Fibroblast of pulmonary artery (primary cell): ENCODE measurements at regions not wholly inside any gene's neighbourhood (a gene's known extent, or its start where the extent isn't known, plus 50 kb on each side); places are given as distances from the start of the nearest gene placed in this dataset.
"Not testable (repeated sequence)": the region's sequence is repeated elsewhere in the genome, so short reads cannot be mapped to it uniquely, and the experiment has no call there.

Source experiments
- DNase-seq: peaks from one replicate; pipeline ENCODE4 v3.0.0-alpha.2; 2010; ENCODE audit warnings: low read depth
- H3K4me3 ChIP-seq: replicated peaks from 2 replicates; pipeline ENCODE4 v1.5.1; 2011; ENCODE audit warnings: low read depth, mild to moderate bottlenecking, control low read depth, low read length, moderate library complexity
- CTCF ChIP-seq: IDR thresholded peaks from 2 replicates; pipeline ENCODE4 v1.5.1; 2011; ENCODE audit warnings: mild to moderate bottlenecking, control low read depth, low read length, inconsistent platforms; ENCODE audit errors: missing control alignments

- DNase-seq, result peak; percentile 17
- no peak overlapping the region for H3K4me3 ChIP-seq
- no peak for TF ChIP-seq CTCF
These were observed 123.8 kb downstream of the LUZP4 start for GRCh38 chrX:115413246-115413878.

- no peak for TF ChIP-seq CTCF
These were observed 129.6 kb downstream of the LUZP4 start for GRCh38 chrX:115419069-115419468.

GRCh38 chrX:115423086-115423485 is 133.6 kb downstream of the LUZP4 start:
- H3K4me3 ChIP-seq, result no peak overlapping the region
- no peak for TF ChIP-seq CTCF
- DNase-seq, result no peak

More at GRCh38 chrX:115419069-115419468, 129.6 kb downstream of the LUZP4 start:
- DNase-seq, result peak; percentile 22
- H3K4me3 ChIP-seq, result no peak overlapping the region

GRCh38 chrX:115425359-115425758 is 135.6 kb upstream of the PLS3 start:
- no peak for DNase-seq
- no peak overlapping the region for H3K4me3 ChIP-seq
- no peak for TF ChIP-seq CTCF

GRCh38 chrX:115427861-115428410 is 133.0 kb upstream of the PLS3 start:
- DNase-seq, result no peak
- no peak for TF ChIP-seq CTCF
- no peak overlapping the region for H3K4me3 ChIP-seq

GRCh38 chrX:115434834-115435233 is 126.1 kb upstream of the PLS3 start:
- not testable (repeated sequence) for DNase-seq, H3K4me3 ChIP-seq

GRCh38 chrX:115437841-115438595 is 123.0 kb upstream of the PLS3 start:
- TF ChIP-seq CTCF, result no peak
- H3K4me3 ChIP-seq, result no peak overlapping the region
- peak; percentile 21 for DNase-seq
